GM12878 (cell line): ENCODE measurements at regions not wholly inside any gene's neighbourhood (a gene's known extent, or its start where the extent isn't known, plus 50 kb on each side); places are given as distances from the start of the nearest gene placed in this dataset.

ENCODE experiments used
- CTCF ChIP-seq, 3 experiments: IDR thresholded peaks in 2 of 3; conservative IDR thresholded peaks in 1 of 3; 2 replicates each; pipeline ENCODE4 v1.5.1; 2011; ENCODE audit warnings: low read depth in 3 of 3, low read length in 3 of 3, mild to moderate bottlenecking in 3 of 3, control low read depth in 2 of 3, moderate library complexity in 2 of 3, inconsistent platforms in 1 of 3, mixed read lengths in 1 of 3; ENCODE audit not compliant: control insufficient read depth in 2 of 3, insufficient read depth in 1 of 3; ENCODE audit errors: extremely low read depth in 1 of 3
- NR2C1 ChIP-seq: fragments of 450-650 bp; IDR thresholded peaks from 2 replicates; pipeline ENCODE4 v1.6.1; 2017; ENCODE audit warnings: antibody characterized with exemption, mild to moderate bottlenecking, moderate library complexity
- POLR2A ChIP-seq: IDR thresholded peaks from 2 replicates; pipeline ENCODE4 v1.6.1; 2011; ENCODE audit warnings: low read depth, mild to moderate bottlenecking, low read length
- YY1 ChIP-seq: IDR thresholded peaks from 2 replicates; pipeline ENCODE4 v1.6.1; 2011; ENCODE audit warnings: low read depth, mild to moderate bottlenecking, low read length
- ZNF384 ChIP-seq: IDR thresholded peaks from 2 replicates; pipeline ENCODE4 v1.6.1; 2012; ENCODE audit warnings: low read depth, mild to moderate bottlenecking, low read length, improper control_type of control experiment, borderline replicate concordance

- TF ChIP-seq CTCF (IDR thresholded peaks at IDR 0.05 in 2 of 3, conservative IDR thresholded peaks at IDR 0.05 in 1 of 3; ENCODE audit: control insufficient read depth in 2 of 3, extremely low read depth in 1 of 3, insufficient read depth in 1 of 3, low read depth in 3 of 3, low read length in 3 of 3) (peak; percentile 26 to 54 (median 36); a peak in 4 of 6 replicates), POLR2A (no peak), ZNF384 (peak; percentile 100), NR2C1 (no peak), YY1 (peak; percentile 95)
Measured at GRCh38 chrX:131752493-131753198, 208.8 kb downstream of the OR13H1 start.
